HUES6 (cell line): ENCODE measurements at regions not wholly inside any gene's neighbourhood (a gene's known extent, or its start where the extent isn't known, plus 50 kb on each side); places are given as distances from the start of the nearest gene placed in this dataset.

ENCODE experiments used
- H3K27ac ChIP-seq: 2 replicates; pipeline ENCODE4 v1.7.0; 2013; ENCODE audit warnings: low read depth, mild to moderate bottlenecking, low read length, inconsistent platforms
- H3K27me3 ChIP-seq: 2 replicates; pipeline ENCODE4 v1.6.1; 2013; ENCODE audit warnings: low read length; ENCODE audit not compliant: control insufficient read depth, insufficient read depth
- H3K36me3 ChIP-seq: 2 replicates; pipeline ENCODE4 v1.6.1; 2013; ENCODE audit warnings: low read length; ENCODE audit not compliant: control insufficient read depth, insufficient read depth
- H3K4me1 ChIP-seq: 2 replicates; pipeline ENCODE4 v1.6.1; 2013; ENCODE audit warnings: low read length; ENCODE audit not compliant: control insufficient read depth, insufficient read depth
- H3K4me3 ChIP-seq: 2 replicates; pipeline ENCODE4 v1.5.1; 2013; ENCODE audit warnings: low read depth, low read length
- H3K9ac ChIP-seq: one replicate; pipeline ENCODE4 v1.6.1; 2013; ENCODE audit warnings: mild to moderate bottlenecking, low read length
- H3K9me3 ChIP-seq: 2 replicates; pipeline ENCODE4 v1.6.1; 2013; ENCODE audit warnings: low read depth, low read length; ENCODE audit not compliant: control insufficient read depth, insufficient read depth

DNA sequence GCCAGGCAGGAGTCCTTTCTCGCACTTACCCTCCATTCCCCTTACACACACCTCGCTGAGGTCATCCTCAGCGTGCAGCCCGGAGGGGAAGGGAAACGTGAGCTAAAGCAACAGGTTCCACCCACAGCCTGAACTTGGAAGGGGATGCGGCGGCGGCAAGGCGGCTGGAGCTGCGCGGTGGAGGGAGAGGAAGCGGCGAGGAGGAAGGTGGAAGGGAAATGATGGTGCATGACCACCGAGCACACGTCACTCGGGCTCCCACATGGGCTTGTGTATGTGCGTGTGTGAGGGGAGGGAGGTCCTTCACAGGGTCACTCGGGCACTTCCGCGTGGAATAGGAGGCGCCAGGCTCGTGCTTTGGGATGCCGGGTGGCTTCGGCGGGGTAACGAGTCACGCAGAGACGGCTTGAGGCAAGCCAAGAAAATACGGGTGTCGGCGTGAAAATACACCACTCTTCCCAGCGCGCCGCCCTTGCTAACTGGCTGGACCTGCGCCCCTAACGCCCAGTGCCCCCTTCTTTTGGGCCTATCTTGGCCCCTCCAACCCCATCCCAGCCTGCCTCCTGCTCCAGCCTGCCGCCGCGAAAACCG lies 225.5 kb upstream of the IL12A start:
- H3K27ac ChIP-seq, result peak overlapping the region; percentile 69
- peak overlapping the region; percentile 80 for H3K9ac ChIP-seq
- H3K27me3 ChIP-seq, result no peaks in the 10 kb centered on the region
- no peaks in the 10 kb centered on the region for H3K36me3 ChIP-seq
- H3K4me1 ChIP-seq, result peaks cover 34% of the 10 kb centered on the region
- H3K4me3 ChIP-seq, result peak overlapping the region; percentile 91
- no peaks in the 10 kb centered on the region for H3K9me3 ChIP-seq

- Histone ChIP-seq H3K9me3 (no peaks in the 10 kb centered on the region), H3K9ac (peak overlapping the region; percentile 80), H3K27me3 (no peaks in the 10 kb centered on the region), H3K27ac (peak overlapping the region; percentile 69), H3K4me1 (peaks cover 34% of the 10 kb centered on the region), H3K4me3 (peak overlapping the region; percentile 91), H3K36me3 (no peaks in the 10 kb centered on the region)
These were observed 224.8 kb upstream of the IL12A start for GRCh38 chr3:159763602-159764489.

GRCh38 chr3:159764490-159765029 lies 224.1 kb upstream of the IL12A start:
- no peaks in the 10 kb centered on the region for H3K27me3 ChIP-seq
- H3K4me3 ChIP-seq, result peak overlapping the region; percentile 87
- peak overlapping the region; percentile 56; the same call in 1 of the 2 replicates for H3K27ac ChIP-seq
- peaks cover 34% of the 10 kb centered on the region for H3K4me1 ChIP-seq
- no peaks in the 10 kb centered on the region for H3K36me3 ChIP-seq
- no peaks in the 10 kb centered on the region for H3K9me3 ChIP-seq
- peak overlapping the region; percentile 80 for H3K9ac ChIP-seq

DNA sequence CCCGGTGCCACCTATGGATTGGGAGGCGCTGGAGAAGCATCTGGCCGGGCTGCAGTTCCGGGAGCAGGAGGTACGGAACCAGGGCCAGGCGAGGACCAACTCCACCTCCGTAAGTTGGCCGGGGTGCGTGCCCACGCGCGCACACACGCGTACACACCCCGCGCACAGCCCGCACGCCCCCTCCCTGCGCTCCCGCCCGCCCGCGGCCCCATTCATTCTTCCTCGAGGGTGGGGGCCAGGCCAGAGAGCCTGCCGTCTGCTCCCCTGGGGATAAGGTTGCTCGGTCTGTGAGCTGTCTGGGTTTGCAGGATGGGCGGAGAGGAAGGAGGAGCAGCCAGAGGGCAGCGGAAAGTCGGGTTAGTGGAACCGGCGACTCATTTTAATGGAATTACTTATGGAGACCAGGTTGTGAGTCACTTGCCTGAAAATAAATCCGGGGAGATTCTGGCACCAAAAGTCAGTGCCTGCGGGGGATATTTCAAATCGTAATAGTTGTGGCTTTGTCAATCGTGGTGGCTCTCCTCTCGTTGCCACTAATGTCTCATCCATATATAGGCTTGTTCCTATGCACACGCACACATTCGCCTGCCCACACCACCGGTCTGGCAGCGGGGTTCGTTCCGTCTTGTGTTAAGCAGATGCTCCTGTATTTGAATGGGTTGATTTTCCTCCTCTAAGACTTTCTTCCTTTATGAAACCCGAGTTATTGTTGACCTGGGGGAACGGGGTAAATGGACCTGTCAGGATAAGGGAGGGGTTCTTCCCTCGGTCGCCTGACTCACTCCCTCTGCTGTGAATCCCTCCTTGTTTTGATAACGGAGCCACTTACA lies 223.4 kb upstream of the IL12A start:
- H3K9ac ChIP-seq, result peak overlapping the region; percentile 80
- H3K27me3 ChIP-seq, result no peaks in the 10 kb centered on the region
- no peaks in the 10 kb centered on the region for H3K36me3 ChIP-seq
- H3K4me1 ChIP-seq, result peaks cover 34% of the 10 kb centered on the region
- peak overlapping the region; percentile 87 for H3K4me3 ChIP-seq
- no peaks in the 10 kb centered on the region for H3K9me3 ChIP-seq
- peak overlapping the region; percentile 56; the same call in 1 of the 2 replicates for H3K27ac ChIP-seq

GRCh38 chr3:159765860-159766294 lies 222.8 kb upstream of the IL12A start:
- Histone ChIP-seq H3K9ac (peak overlapping the region; percentile 80), H3K4me3 (peak overlapping the region; percentile 87), H3K27me3 (no peaks in the 10 kb centered on the region), H3K4me1 (peaks cover 33% of the 10 kb centered on the region), H3K9me3 (no peaks in the 10 kb centered on the region), H3K27ac (peak overlapping the region; percentile 25; the same call in 1 of the 2 replicates), H3K36me3 (no peaks in the 10 kb centered on the region)

GRCh38 chr3:159766563-159767185 lies 222.0 kb upstream of the IL12A start:
- no peak overlapping the region for H3K27ac ChIP-seq
- peak overlapping the region; percentile 87 for H3K4me3 ChIP-seq

GRCh38 chr3:159770998-159771397 lies 217.6 kb upstream of the IL12A start:
- no peak overlapping the region for H3K9ac ChIP-seq
- no peaks in the 10 kb centered on the region for H3K9me3 ChIP-seq
- peaks cover 21% of the 10 kb centered on the region for H3K4me1 ChIP-seq
- no peaks in the 10 kb centered on the region for H3K27me3 ChIP-seq
- no peaks in the 10 kb centered on the region for H3K36me3 ChIP-seq
- no peak overlapping the region for H3K4me3 ChIP-seq
- H3K27ac ChIP-seq, result no peak overlapping the region

More at GRCh38 chr3:159766563-159767185, 222.0 kb upstream of the IL12A start:
- Histone ChIP-seq H3K36me3 (no peaks in the 10 kb centered on the region), H3K27me3 (no peaks in the 10 kb centered on the region), H3K4me1 (peaks cover 25% of the 10 kb centered on the region), H3K9me3 (no peaks in the 10 kb centered on the region), H3K9ac (no peak overlapping the region)

- no peak overlapping the region for H3K4me3 ChIP-seq
- H3K9me3 ChIP-seq, result no peaks in the 10 kb centered on the region
- H3K9ac ChIP-seq, result no peak overlapping the region
- no peak overlapping the region for H3K27ac ChIP-seq
- no peaks in the 10 kb centered on the region for H3K27me3 ChIP-seq
- H3K36me3 ChIP-seq, result no peaks in the 10 kb centered on the region
- peaks cover 11% of the 10 kb centered on the region for H3K4me1 ChIP-seq
These were observed 216.6 kb upstream of the IL12A start for GRCh38 chr3:159771865-159772611.

- no peaks in the 10 kb centered on the region for H3K9me3 ChIP-seq
- H3K27me3 ChIP-seq, result no peaks in the 10 kb centered on the region
- no peaks in the 10 kb centered on the region for H3K36me3 ChIP-seq
- H3K4me1 ChIP-seq, result peaks cover 11% of the 10 kb centered on the region
- H3K27ac ChIP-seq, result no peak overlapping the region
- H3K4me3 ChIP-seq, result no peak overlapping the region
- H3K9ac ChIP-seq, result no peak overlapping the region
These were observed 214.9 kb upstream of the IL12A start for GRCh38 chr3:159773706-159774105.
